Vagina (tissue), 2 donors: ENCODE measurements at regions not wholly inside any gene's neighbourhood (a gene's known extent, or its start where the extent isn't known, plus 50 kb on each side); places are given as distances from the start of the nearest gene placed in this dataset.
"Not testable (repeated sequence)": the region's sequence is repeated elsewhere in the genome, so short reads cannot be mapped to it uniquely, and the experiment has no call there.

Experiments used
- CTCF ChIP-seq, 3 experiments: fragments of 450-650 bp in 2 of 3; fragments of 200-600 bp in 1 of 3; sonication (generic) in 1 of 3; IDR thresholded peaks; one replicate each; pipeline ENCODE4 v1.5.1; 2017 to 2019; ENCODE audit warnings: antibody characterized with exemption in 3 of 3, mild to moderate bottlenecking in 2 of 3, moderate library complexity in 2 of 3
- POLR2A ChIP-seq, 2 donors: fragments of 450-650 bp; IDR thresholded peaks; one replicate each; pipeline ENCODE4 v1.6.1; 2017; ENCODE audit warnings: antibody characterized with exemption in 2 of 2, mild to moderate bottlenecking in 2 of 2, moderate library complexity in 2 of 2
- POLR2AphosphoS5 ChIP-seq, 2 donors: sonication (generic); formaldehyde crosslinking; IDR thresholded peaks; one replicate each; pipeline ENCODE4 v1.9.0; 2017; ENCODE audit warnings: antibody characterized with exemption in 2 of 2, mild to moderate bottlenecking in 2 of 2, low read depth in 1 of 2; ENCODE audit not compliant: insufficient read depth in 1 of 2

DNA sequence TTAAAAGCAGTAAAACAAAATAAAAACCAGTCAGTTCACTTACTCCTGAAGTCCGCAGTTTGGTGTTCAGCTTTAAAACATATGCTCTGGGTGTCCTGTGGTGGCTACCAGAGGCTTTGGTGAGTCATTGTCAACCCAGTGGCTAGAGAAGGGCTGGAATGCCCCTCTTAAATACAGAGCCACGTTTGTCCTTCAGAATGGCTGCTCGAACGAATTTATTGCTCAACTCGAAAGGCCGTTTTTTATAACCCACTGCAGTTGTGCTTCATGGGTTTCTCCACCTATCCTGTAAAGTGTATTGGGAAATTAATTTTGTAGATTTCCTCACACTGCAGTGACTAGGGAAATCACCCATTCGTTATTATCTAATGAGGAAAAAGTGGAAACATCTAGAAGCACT lies 66.8 kb upstream of the PRSS12 start:
- TF ChIP-seq CTCF (IDR thresholded peaks at IDR 0.05); POLR2AphosphoS5 (IDR thresholded peaks at IDR 0.05; ENCODE audit: insufficient read depth in 1 of 2, low read depth in 1 of 2); POLR2A (IDR thresholded peaks at IDR 0.05): not testable (repeated sequence)
